ENCODE measurements at regions not wholly inside any gene's neighbourhood (a gene's known extent, or its start where the extent isn't known, plus 50 kb on each side); places are given as distances from the start of the nearest gene placed in this dataset.

DNA sequence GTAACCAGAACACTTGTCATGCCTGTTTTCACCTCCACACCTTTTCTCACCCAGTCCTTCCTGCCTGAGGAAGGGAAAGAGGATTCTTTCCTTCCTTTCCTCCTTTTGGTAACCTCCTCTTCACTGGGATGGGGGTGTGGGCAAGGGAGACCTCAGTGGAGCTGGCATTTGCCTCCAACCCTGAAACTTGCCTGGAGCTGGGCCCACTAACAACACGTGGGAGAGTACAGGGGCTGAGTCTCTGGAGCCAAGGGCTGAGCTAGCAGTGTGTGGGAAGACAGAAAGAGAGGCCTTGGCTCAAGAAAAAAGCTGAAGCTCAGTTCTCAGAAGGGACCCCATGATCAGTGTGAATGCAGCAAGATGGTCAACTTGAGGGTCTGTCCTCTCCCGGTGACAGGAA lies 86.6 kb upstream of the SLC6A11 start:
- TF ChIP-seq, protein P1, sequence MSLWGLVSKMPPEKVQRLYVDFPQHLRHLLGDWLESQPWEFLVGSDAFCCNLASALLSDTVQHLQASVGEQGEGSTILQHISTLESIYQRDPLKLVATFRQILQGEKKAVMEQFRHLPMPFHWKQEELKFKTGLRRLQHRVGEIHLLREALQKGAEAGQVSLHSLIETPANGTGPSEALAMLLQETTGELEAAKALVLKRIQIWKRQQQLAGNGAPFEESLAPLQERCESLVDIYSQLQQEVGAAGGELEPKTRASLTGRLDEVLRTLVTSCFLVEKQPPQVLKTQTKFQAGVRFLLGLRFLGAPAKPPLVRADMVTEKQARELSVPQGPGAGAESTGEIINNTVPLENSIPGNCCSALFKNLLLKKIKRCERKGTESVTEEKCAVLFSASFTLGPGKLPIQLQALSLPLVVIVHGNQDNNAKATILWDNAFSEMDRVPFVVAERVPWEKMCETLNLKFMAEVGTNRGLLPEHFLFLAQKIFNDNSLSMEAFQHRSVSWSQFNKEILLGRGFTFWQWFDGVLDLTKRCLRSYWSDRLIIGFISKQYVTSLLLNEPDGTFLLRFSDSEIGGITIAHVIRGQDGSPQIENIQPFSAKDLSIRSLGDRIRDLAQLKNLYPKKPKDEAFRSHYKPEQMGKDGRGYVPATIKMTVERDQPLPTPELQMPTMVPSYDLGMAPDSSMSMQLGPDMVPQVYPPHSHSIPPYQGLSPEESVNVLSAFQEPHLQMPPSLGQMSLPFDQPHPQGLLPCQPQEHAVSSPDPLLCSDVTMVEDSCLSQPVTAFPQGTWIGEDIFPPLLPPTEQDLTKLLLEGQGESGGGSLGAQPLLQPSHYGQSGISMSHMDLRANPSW (CRISPR knock-in tag; conservative IDR thresholded peaks at IDR 0.05; ENCODE audit: low read depth): no peak
- TF ChIP-seq, protein P2, sequence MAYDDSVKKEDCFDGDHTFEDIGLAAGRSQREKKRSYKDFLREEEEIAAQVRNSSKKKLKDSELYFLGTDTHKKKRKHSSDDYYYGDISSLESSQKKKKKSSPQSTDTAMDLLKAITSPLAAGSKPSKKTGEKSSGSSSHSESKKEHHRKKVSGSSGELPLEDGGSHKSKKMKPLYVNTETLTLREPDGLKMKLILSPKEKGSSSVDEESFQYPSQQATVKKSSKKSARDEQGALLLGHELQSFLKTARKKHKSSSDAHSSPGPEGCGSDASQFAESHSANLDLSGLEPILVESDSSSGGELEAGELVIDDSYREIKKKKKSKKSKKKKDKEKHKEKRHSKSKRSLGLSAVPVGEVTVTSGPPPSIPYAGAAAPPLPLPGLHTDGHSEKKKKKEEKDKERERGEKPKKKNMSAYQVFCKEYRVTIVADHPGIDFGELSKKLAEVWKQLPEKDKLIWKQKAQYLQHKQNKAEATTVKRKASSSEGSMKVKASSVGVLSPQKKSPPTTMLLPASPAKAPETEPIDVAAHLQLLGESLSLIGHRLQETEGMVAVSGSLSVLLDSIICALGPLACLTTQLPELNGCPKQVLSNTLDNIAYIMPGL (CRISPR knock-in tag; IDR thresholded peaks at IDR 0.05): no peak
- no peak for TF ChIP-seq ZNF532 (CRISPR knock-in tag; IDR thresholded peaks at IDR 0.05; ENCODE audit: borderline replicate concordance)
- TF ChIP-seq ESRRA (CRISPR knock-in tag; IDR thresholded peaks at IDR 0.05; ENCODE audit: borderline replicate concordance): no peak
- TF ChIP-seq, protein P3, sequence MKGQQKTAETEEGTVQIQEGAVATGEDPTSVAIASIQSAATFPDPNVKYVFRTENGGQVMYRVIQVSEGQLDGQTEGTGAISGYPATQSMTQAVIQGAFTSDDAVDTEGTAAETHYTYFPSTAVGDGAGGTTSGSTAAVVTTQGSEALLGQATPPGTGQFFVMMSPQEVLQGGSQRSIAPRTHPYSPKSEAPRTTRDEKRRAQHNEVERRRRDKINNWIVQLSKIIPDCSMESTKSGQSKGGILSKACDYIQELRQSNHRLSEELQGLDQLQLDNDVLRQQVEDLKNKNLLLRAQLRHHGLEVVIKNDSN (CRISPR knock-in tag; IDR thresholded peaks at IDR 0.05): no peak
- TF ChIP-seq, protein P4, sequence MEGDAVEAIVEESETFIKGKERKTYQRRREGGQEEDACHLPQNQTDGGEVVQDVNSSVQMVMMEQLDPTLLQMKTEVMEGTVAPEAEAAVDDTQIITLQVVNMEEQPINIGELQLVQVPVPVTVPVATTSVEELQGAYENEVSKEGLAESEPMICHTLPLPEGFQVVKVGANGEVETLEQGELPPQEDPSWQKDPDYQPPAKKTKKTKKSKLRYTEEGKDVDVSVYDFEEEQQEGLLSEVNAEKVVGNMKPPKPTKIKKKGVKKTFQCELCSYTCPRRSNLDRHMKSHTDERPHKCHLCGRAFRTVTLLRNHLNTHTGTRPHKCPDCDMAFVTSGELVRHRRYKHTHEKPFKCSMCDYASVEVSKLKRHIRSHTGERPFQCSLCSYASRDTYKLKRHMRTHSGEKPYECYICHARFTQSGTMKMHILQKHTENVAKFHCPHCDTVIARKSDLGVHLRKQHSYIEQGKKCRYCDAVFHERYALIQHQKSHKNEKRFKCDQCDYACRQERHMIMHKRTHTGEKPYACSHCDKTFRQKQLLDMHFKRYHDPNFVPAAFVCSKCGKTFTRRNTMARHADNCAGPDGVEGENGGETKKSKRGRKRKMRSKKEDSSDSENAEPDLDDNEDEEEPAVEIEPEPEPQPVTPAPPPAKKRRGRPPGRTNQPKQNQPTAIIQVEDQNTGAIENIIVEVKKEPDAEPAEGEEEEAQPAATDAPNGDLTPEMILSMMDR (IDR thresholded peaks at IDR 0.05): no peak
